Kidney epithelial cell (primary cell): ENCODE measurements at regions not wholly inside any gene's neighbourhood (a gene's known extent, or its start where the extent isn't known, plus 50 kb on each side); places are given as distances from the start of the nearest gene placed in this dataset.

ENCODE experiments used
- DNase-seq: peaks from one replicate; pipeline ENCODE4 v3.0.0-alpha.2; 2010; ENCODE audit warnings: low read depth
- H3K27me3 ChIP-seq: 2 replicates; pipeline ENCODE4 v1.6.0; 2011; ENCODE audit warnings: low read length; ENCODE audit not compliant: control insufficient read depth, insufficient read depth
- H3K36me3 ChIP-seq: 2 replicates; pipeline ENCODE4 v1.5.1; 2011; ENCODE audit warnings: low read length; ENCODE audit not compliant: control insufficient read depth, insufficient read depth
- H3K4me3 ChIP-seq: 2 replicates; pipeline ENCODE4 v1.5.1; 2011; ENCODE audit warnings: low read depth, mild to moderate bottlenecking, control low read depth, low read length
- TF ChIP-seq, protein P1 (sequence below): IDR thresholded peaks from 2 replicates; pipeline ENCODE4 v1.5.1; 2011; ENCODE audit warnings: mild to moderate bottlenecking, moderate library complexity, low read length, control low read depth, inconsistent platforms; ENCODE audit not compliant: insufficient read depth, poor library complexity, severe bottlenecking

DNA sequence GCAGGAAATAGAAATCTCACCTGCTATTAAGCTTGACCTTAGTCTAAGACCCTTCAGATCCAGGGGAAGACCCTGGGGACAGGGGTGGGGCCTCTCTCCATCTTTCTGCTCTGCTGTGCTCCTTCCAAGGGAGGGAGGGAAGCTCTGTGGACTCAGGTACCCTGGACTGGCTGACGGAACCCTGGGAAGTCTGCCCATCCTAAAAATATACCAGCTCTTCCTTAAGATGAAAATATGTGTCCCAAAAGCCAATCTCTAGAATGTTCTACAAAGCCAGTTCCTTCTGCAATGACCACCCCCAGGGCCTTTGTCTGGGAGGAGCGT, 73.7 kb downstream of the RTL6 start:
- H3K4me3 ChIP-seq, result no peak overlapping the region
- H3K36me3 ChIP-seq, result no peaks in the 10 kb centered on the region
- TF ChIP-seq, protein P1, sequence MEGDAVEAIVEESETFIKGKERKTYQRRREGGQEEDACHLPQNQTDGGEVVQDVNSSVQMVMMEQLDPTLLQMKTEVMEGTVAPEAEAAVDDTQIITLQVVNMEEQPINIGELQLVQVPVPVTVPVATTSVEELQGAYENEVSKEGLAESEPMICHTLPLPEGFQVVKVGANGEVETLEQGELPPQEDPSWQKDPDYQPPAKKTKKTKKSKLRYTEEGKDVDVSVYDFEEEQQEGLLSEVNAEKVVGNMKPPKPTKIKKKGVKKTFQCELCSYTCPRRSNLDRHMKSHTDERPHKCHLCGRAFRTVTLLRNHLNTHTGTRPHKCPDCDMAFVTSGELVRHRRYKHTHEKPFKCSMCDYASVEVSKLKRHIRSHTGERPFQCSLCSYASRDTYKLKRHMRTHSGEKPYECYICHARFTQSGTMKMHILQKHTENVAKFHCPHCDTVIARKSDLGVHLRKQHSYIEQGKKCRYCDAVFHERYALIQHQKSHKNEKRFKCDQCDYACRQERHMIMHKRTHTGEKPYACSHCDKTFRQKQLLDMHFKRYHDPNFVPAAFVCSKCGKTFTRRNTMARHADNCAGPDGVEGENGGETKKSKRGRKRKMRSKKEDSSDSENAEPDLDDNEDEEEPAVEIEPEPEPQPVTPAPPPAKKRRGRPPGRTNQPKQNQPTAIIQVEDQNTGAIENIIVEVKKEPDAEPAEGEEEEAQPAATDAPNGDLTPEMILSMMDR, result no peak
- H3K27me3 ChIP-seq, result peaks cover 3% of the 10 kb centered on the region
- DNase-seq, result no peak

DNA sequence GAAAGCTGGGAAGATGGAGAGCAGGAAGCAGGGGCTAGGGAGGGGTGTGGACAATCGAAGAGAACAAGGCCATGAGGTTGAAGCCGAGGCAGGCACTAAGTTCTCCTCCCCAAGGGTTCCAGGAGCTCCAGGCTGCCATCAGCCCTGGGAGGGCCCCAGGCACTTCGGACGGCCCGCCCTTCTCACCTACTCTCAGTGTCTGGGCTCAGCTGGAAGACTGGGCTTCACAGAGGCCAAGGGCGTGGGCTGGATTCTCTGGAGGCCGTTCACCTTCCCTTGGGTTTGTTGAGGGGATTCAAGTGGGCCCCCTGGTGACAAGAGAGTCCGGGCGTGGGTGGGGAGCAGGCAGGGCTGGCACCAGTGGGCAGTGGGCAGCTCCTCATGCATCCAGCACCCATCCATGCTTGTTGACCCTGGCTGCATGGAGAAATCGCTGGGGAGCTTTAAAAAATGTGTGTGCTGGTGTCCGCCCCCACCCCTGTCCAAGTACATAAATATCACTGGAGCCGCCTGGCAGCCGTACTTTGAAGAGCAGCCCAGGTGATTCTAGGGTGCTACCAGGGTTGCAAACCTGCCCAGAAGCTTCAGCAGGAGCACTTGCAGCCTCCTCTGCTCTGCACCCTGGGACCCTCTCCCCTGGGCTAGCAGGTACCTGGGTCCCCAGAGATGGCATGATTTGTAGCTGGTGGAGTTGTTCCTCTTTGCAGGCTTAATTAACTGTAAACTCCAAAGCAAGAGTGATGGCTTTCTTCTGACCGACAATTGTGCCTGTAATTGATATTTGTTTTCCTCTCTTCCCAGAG, 74.3 kb downstream of the RTL6 start:
- no peak for DNase-seq
- TF ChIP-seq, protein P1, result no peak
- H3K4me3 ChIP-seq, result no peak overlapping the region
- no peaks in the 10 kb centered on the region for H3K36me3 ChIP-seq
- peaks cover 3% of the 10 kb centered on the region for H3K27me3 ChIP-seq

DNA sequence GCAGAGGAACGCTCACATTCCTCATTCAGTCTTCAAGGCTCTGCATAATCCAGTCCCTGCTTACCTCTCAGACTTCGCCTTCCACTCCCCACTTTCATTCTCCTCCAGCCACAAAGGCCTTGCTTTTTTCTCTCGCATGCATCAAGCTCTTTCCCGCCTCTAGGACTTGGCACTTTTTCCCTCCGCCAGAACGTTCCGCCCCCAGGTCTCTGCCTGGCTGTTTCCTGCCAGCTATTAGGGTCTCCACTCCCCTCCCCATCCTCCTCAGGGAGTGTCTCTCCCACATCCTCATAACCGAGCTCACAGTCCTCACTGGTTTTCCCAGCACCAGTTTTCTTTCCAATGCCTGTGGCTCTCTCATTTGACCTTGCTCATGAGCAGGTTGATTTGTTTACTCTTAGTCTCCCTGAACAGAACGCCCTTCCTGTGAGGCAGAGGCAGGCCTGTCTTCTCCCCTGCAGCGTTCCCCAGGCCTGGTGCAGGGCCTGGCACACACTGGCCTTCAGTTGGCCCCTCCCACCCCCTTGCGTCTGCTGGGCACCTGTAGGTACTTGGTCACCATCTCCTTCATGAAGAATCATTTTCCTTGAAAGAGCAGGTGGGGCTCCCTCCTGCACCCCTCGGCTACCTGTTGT, 75.2 kb downstream of the RTL6 start:
- Histone ChIP-seq H3K36me3 (no peaks in the 10 kb centered on the region), H3K4me3 (no peak overlapping the region), H3K27me3 (peaks cover 3% of the 10 kb centered on the region)
- no peak for DNase-seq
- TF ChIP-seq, protein P1, result no peak

DNA sequence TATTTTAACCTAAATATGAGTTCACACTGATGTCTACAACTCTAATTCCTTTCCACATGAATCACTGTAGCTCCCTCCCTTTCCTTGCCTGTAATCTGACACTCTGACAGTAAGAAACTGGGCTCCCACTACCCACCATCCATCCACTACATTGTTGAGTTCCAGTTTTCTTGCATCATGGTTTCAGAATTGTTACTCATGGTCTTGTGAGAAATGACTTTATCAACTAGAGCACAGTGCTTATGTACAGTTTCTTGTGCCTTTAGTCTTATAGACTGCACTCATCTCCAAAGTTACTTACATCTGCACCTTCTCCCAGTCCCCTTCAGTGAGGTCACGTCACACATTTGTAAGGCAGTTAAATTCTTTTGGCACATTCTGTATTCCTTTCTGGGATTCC, 78.6 kb downstream of the RTL6 start:
- H3K27me3 ChIP-seq, result no peaks in the 10 kb centered on the region
- no peak for DNase-seq
- TF ChIP-seq, protein P1, result no peak
- no peak overlapping the region for H3K4me3 ChIP-seq
- no peaks in the 10 kb centered on the region for H3K36me3 ChIP-seq

DNA sequence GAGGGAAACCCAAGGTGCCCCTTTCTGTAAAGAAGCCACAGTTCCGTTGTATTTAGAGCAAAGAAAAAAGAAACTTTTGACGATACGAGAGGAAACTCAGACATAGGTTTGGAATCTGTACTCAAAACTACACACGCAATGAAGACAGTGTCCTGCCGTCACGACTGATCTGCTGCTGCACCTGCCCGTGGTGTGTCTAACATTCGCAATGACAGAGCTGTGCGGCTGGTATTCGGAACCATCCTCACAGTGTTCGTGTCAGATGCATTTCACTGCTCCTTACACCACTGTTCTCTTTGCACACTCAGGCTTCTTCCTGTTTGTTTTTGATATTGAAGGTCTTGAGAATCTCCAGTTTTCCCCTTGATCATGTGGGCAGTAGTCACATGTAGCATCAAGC, 84.8 kb downstream of the RTL6 start:
- DNase-seq, result no peak
- Histone ChIP-seq H3K4me3 (no peak overlapping the region), H3K36me3 (no peaks in the 10 kb centered on the region), H3K27me3 (peaks cover 26% of the 10 kb centered on the region)
- TF ChIP-seq, protein P1, result no peak
